HG03280 (cell line): ENCODE measurements at regions not wholly inside any gene's neighbourhood (a gene's known extent, or its start where the extent isn't known, plus 50 kb on each side); places are given as distances from the start of the nearest gene placed in this dataset.
"Not testable (repeated sequence)": the region's sequence is repeated elsewhere in the genome, so short reads cannot be mapped to it uniquely, and the experiment has no call there.

ENCODE experiments used
- ATAC-seq: cut with Tn5 transposase; IDR thresholded peaks from one replicate; pipeline ENCODE4 v1.9.1; 2021; ENCODE audit warnings: mild to moderate bottlenecking, moderate library complexity; ENCODE audit not compliant: unreplicated experiment

- ATAC-seq: peak; percentile 72
Measured at GRCh38 chr15:77944002-77944867, 133.3 kb downstream of the TBC1D2B start.

DNA sequence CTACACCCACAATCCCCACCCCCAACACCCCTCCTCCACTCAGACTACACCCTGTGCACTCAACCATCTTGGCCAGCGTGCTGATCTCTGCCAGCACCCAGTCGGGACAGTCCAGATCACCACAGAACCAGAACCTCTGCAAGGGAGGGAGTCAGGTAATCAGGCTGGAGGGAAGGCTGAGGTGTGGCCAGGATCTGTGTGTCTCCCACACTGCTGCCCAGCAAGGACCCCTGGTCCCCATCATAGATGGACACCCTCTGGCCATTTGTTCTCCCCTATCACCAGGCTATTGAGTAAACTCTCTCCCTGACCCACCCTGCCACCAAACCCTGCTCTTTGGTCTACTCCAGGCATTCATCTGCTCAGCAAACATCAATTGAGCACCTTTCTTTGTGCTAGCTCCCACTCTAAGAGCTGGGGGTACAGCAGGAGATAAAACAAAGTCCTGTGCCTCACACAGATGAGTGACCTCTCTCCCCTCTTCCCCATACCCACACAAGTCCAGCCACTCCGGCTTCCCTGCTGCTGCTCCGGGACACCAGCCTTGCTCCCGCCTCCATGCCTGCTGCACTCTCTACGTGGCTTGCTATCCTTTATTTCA, 134.8 kb downstream of the TBC1D2B start:
- no peak for ATAC-seq

- not testable (repeated sequence) for ATAC-seq
Measured at GRCh38 chr15:77941090-77941827, 136.3 kb downstream of the TBC1D2B start.

GRCh38 chr15:77940381-77940947, 137.0 kb downstream of the TBC1D2B start:
- ATAC-seq: no peak

DNA sequence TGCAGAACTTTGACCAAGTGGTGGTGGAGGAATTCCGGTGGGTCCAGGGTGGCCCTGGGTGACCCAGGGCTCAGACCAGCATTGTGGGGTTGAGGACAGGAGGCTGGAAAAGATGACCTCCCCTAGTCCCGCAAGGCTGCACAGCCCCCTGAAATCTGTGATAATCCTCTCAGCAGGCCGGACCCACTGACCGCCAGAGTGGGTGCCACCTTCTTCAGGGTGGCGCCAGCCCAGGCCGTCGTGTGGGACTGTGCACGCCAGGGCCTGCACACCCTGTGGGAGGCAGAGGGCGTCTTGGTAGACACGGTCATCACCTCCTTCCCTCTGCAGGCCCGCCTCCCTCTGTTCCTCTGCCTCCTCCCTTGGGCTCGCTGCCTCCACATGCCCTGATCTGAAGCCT, 137.7 kb downstream of the TBC1D2B start:
- ATAC-seq: no peak

DNA sequence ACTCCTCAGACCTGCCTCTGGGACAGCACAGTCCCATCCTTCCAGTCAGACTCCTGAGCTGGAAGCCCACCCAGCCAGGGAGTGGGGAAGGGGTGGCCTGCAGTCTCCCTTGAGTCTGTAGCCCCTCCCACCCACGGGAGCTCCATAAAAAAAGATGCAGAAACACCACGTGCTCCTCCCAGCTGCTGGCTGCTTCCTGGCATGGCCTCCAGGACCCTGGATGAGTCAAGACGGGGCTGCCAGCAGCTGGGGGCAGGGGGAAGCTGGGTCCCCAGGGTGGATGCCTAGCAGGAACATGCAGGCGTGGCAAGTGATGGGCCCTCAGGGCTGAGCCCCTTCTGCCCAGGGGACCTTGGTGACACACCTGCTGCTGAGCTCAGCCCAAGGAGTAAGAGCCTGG, 138.5 kb downstream of the TBC1D2B start:
- ATAC-seq: not testable (repeated sequence)

GRCh38 chr15:77938546-77938945, 139.0 kb downstream of the TBC1D2B start:
- not testable (repeated sequence) for ATAC-seq

DNA sequence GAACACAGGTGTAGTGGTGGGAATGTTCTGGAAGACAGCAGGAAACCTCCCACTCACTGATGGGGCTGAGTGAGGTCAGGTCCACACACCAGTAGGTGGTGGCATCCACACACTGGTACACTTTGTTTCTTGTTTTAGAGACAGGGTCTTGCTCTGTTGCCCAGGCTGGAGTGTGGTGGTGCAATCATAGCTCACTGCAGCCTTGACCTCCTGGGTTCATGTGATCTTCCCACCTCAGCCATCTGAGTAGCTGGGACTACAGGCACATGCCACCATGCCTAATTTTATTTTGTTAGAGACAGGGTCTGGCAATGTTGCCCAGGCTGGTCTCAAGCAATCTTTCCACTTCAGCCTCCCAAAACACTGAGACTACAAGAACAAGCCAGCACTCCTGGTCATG, 140.9 kb downstream of the TBC1D2B start:
- not testable (repeated sequence) for ATAC-seq

- ATAC-seq: not testable (repeated sequence)
Measured at GRCh38 chr15:77934516-77934915, 143.0 kb downstream of the TBC1D2B start.

- not testable (repeated sequence) for ATAC-seq
Measured at GRCh38 chr15:77930907-77931306, 146.6 kb downstream of the TBC1D2B start.

DNA sequence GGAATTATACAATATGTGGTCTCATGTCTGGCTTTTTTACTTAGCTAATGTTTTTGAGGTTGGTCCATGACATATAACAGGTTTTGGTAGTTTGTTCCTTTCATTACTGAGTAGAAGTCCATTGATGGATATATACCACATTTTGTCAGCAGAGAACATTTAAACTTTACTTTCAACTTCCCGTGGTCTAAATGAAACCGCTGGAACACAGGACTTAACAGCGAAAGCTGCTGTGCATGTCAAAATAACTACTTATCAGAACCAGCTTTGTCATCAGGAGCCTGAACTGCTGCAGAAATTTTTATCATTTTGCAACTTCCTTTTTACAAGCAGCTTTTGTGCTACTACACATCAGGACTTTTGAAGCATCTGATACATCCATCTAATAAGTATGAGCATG, 147.0 kb downstream of the TBC1D2B start:
- not testable (repeated sequence) for ATAC-seq

- ATAC-seq: not testable (repeated sequence)
Measured at GRCh38 chr15:77926789-77927188, 150.7 kb downstream of the TBC1D2B start.

GRCh38 chr15:77926296-77926695, 151.2 kb downstream of the TBC1D2B start:
- ATAC-seq: not testable (repeated sequence)

- not testable (repeated sequence) for ATAC-seq
Measured at GRCh38 chr15:77925101-77925500, 152.4 kb downstream of the TBC1D2B start.

GRCh38 chr15:77921664-77922063, 155.8 kb downstream of the TBC1D2B start:
- no peak for ATAC-seq

DNA sequence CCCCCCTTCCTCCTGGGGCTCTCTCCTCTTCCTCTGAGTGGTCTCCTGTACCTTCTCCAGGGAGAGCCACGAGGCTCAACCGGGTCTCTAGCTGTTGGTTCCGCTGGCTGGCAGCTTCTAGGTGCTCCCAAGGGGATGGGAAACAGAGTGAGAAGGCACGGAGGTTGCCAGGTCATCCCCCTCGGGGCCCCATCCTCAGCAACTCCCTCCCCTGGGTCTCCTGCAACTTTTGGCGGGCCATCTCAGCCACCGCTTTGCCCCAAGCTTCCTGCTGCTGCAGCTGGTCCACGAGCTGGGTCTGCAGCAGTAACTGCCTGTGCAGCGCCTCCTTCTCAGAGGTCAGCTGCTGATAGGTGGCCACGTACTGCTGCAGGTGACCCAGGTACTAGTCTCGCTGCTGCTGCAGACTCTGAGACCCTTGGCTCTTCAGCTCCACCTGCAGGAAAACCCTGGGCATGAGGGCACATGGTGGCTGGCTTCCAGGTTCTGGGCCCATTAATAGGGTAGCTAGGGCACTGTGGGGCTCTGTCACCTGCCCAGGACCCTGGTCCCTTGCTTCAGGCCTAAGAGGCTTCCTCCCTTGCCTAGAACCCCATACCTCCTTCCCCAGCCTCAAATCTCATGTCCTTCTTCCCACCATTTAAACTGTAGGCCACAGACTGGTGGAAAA, 160.4 kb downstream of the TBC1D2B start:
- ATAC-seq: not testable (repeated sequence)

GRCh38 chr15:77915961-77916330, 161.6 kb downstream of the TBC1D2B start:
- ATAC-seq: not testable (repeated sequence)

DNA sequence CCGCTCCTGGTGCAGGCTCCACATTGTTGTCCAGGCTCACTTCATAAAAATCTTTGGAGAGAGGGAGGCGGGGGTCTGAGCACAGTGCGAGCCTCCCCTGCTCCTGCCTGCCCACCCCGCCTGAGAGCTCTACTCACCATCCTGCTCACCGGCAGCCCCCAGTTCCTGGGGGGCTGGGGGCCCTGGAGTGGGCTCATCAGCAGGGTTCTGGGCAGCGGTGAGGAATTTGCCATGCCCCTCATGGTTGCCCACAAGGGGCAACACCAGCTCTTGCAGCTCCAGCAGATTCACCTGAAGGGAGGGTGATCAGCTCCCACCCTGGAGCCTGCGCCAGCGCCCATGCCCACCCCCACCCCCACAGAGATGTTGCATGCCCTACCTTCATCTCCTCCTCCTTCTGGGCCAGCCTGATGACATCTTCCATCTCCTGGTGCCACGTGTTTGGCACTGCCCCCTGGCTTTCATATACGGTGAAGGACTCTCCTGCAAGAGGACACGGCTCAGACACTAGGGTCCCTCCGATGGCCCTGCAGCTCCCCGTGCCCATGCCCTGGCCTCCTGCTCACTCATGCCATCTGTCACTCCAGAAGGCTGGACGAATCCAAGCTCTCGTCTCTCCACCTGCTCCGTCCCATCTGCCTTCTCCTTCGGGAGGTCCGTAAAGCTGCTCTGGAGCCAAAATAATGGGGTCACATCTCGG, 162.1 kb downstream of the TBC1D2B start:
- no peak for ATAC-seq

DNA sequence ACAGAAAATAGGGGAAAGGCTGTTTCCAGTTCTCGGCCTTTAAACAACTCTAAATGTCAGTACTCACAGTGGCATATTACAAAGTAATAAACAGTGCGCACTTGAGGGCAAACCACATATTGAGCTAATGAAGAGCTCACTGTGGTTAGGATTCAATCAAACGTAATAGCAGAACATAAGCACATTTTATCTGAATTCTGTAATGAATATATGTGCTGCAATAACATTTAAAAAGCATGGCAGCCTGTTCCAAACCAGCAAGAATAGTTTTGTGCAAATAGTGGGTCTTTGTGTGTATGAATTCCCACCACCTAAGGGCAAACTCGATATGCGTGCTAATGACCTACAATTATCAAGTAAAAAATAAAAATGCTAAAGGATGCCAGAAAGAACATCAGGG, 163.0 kb downstream of the TBC1D2B start:
- ATAC-seq: not testable (repeated sequence)
